ENCODE measurements at regions not wholly inside any gene's neighbourhood (a gene's known extent, or its start where the extent isn't known, plus 50 kb on each side); places are given as distances from the start of the nearest gene placed in this dataset.
"Not testable (repeated sequence)": the region's sequence is repeated elsewhere in the genome, so short reads cannot be mapped to it uniquely, and the experiment has no call there.

- Mint-ChIP-seq H3K4me1 (peaks cover 0 to 5% (median 0%) of the 10 kb centered on the region in 7 donors), H3K4me3 (no peak overlapping the region), H3K27ac (no peak overlapping the region), H3K27me3 (peaks cover 0 to 6% (median 0%) of the 10 kb centered on the region in 5 donors), H3K9me3 (peaks cover 0 to 4% (median 0%) of the 10 kb centered on the region in 11 donors), H3K36me3 (peaks cover 0 to 3% (median 0%) of the 10 kb centered on the region in 5 donors)
- POLR2A ChIA-PET, result no interaction called here
- Histone ChIP-seq H3K9me3 (ENCODE audit: control insufficient read depth in 2 of 3, low read length in 3 of 3) (no peaks in the 10 kb centered on the region), H3K36me3 (ENCODE audit: control insufficient read depth in 2 of 3, insufficient read depth in 3 of 3, low read length in 3 of 3) (no peaks in the 10 kb centered on the region), H3K27me3 (ENCODE audit: control insufficient read depth in 2 of 2, insufficient read depth in 2 of 2, low read length in 2 of 2) (no peaks in the 10 kb centered on the region), H3K27ac (ENCODE audit: low read depth, low read length) (no peak overlapping the region), H3K4me3 (ENCODE audit: low read length) (no peak overlapping the region), H3K4me1 (ENCODE audit: control insufficient read depth in 2 of 2, insufficient read depth in 2 of 2, low read length in 2 of 2) (no peaks in the 10 kb centered on the region)
- DNase-seq (no peak), ATAC-seq (no peak)
- CTCF ChIA-PET, result no interaction called here
- intact Hi-C loops (cut with micrococcal nuclease), result no loop called here
These were observed 106.3 kb upstream of the DLG1 start for GRCh38 chr3:197404754-197405153.

DNA sequence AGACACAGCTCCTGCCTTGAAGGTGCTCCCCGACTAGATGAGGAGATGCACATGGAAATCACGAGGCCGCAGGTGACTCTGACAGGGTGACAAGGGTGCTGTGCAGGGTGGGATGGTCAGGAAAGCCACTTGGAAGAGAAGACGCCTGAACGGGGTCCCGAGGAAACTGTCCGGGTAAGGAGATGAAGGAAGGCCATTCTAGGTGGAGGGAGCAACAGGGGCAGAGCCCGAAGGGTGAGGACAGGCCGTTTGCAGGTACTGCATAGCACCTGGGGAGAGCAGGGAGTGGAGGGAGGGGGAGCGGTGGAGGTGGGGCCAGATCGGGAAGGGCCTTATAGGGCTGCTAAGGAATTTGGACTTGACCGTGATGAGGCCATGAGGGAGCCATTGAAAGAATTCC, 105.6 kb upstream of the DLG1 start:
- no peak overlapping the region for H3K27ac Mint-ChIP-seq
- CTCF ChIA-PET, result no interaction called here

GRCh38 chr3:197402401-197402800, 104.0 kb upstream of the DLG1 start:
- H3K4me1 Mint-ChIP-seq; H3K9me3 Mint-ChIP-seq; DNase-seq; CTCF ChIA-PET; H3K4me3 ChIP-seq (ENCODE audit: low read length); H3K36me3 ChIP-seq (ENCODE audit: control insufficient read depth in 2 of 3, insufficient read depth in 3 of 3, low read length in 3 of 3); intact Hi-C loops (cut with micrococcal nuclease); H3K4me3 Mint-ChIP-seq; H3K27ac ChIP-seq (ENCODE audit: low read depth, low read length); H3K27me3 ChIP-seq (ENCODE audit: control insufficient read depth in 2 of 2, insufficient read depth in 2 of 2, low read length in 2 of 2); H3K9me3 ChIP-seq (ENCODE audit: control insufficient read depth in 2 of 3, low read length in 3 of 3); H3K27ac Mint-ChIP-seq; H3K27me3 Mint-ChIP-seq; ATAC-seq; H3K4me1 ChIP-seq (ENCODE audit: control insufficient read depth in 2 of 2, insufficient read depth in 2 of 2, low read length in 2 of 2); POLR2A ChIA-PET; H3K36me3 Mint-ChIP-seq: not testable (repeated sequence)

More for the DNA sequence above, 105.6 kb upstream of the DLG1 start:
- POLR2A ChIA-PET, result no interaction called here
- no peaks in the 10 kb centered on the region for H3K9me3 ChIP-seq (ENCODE audit: control insufficient read depth in 2 of 3, low read length in 3 of 3)
- Mint-ChIP-seq H3K27me3 (peaks cover 0 to 6% (median 0%) of the 10 kb centered on the region in 5 donors), H3K36me3 (peaks cover 0 to 3% (median 0%) of the 10 kb centered on the region in 5 donors), H3K4me1 (peaks cover 0 to 5% (median 0%) of the 10 kb centered on the region in 7 donors), H3K4me3 (no peak overlapping the region), H3K9me3 (no peaks in the 10 kb centered on the region)
- no peaks in the 10 kb centered on the region for H3K27me3 ChIP-seq (ENCODE audit: control insufficient read depth in 2 of 2, insufficient read depth in 2 of 2, low read length in 2 of 2)
- H3K36me3 ChIP-seq (ENCODE audit: control insufficient read depth in 2 of 3, insufficient read depth in 3 of 3, low read length in 3 of 3), result no peaks in the 10 kb centered on the region
- H3K4me3 ChIP-seq (ENCODE audit: low read length), result no peak overlapping the region
- H3K27ac ChIP-seq (ENCODE audit: low read depth, low read length), result no peak overlapping the region
- no peaks in the 10 kb centered on the region for H3K4me1 ChIP-seq (ENCODE audit: control insufficient read depth in 2 of 2, insufficient read depth in 2 of 2, low read length in 2 of 2)
- DNase-seq (no peak), ATAC-seq (no peak)
- intact Hi-C loops (cut with micrococcal nuclease), result no loop called here

GRCh38 chr3:197399486-197399885, 101.1 kb upstream of the DLG1 start:
- no peak for ATAC-seq
- Histone ChIP-seq H3K36me3 (ENCODE audit: control insufficient read depth in 2 of 3, insufficient read depth in 3 of 3, low read length in 3 of 3) (no peaks in the 10 kb centered on the region), H3K27me3 (ENCODE audit: control insufficient read depth in 2 of 2, insufficient read depth in 2 of 2, low read length in 2 of 2) (no peaks in the 10 kb centered on the region), H3K27ac (ENCODE audit: low read depth, low read length) (no peak overlapping the region), H3K4me1 (ENCODE audit: control insufficient read depth in 2 of 2, insufficient read depth in 2 of 2, low read length in 2 of 2) (no peaks in the 10 kb centered on the region), H3K4me3 (ENCODE audit: low read length) (no peak overlapping the region), H3K9me3 (ENCODE audit: control insufficient read depth in 2 of 3, low read length in 3 of 3) (no peaks in the 10 kb centered on the region)
- ChIA-PET CTCF (no interaction called here), POLR2A (no interaction called here)
- peaks cover 0 to 6% (median 4%) of the 10 kb centered on the region in 5 donors for H3K27me3 Mint-ChIP-seq
- no peaks in the 10 kb centered on the region for H3K36me3 Mint-ChIP-seq
- no peak overlapping the region for H3K4me3 Mint-ChIP-seq
- intact Hi-C loops (cut with micrococcal nuclease), result no loop called here
- no peak overlapping the region for H3K27ac Mint-ChIP-seq
- H3K9me3 Mint-ChIP-seq, result no peaks in the 10 kb centered on the region
- no peak for DNase-seq
- peaks cover 0 to 9% (median 0%) of the 10 kb centered on the region in 7 donors for H3K4me1 Mint-ChIP-seq

DNA sequence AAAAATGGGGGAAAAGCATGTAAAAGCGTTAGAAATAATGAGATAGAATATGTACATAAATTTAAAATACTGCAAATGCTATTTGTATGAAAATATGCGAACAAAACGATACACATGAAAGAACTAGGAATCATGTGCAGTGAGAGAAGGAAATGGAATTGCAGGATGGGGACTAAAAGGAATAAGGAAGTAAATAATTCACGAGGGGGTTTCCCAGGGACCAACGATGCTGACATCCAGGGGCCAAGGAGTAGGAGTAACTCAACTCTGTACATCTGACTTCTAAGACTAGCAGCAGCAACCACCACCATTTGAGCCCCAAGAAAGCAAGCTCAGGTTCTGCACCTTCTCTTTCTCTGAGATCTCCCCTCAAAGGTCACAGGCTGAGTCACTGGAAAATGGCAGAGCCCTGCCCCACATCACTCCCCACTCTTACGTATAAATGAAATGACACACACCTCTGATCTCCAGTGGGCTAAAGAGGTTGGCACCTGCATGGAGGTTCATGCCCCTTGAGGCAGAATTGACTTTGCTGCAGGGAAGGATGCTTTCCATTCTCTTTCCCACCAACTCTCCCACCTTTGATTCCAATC, 100.0 kb upstream of the DLG1 start:
- no peaks in the 10 kb centered on the region for H3K4me1 ChIP-seq (ENCODE audit: control insufficient read depth in 2 of 2, insufficient read depth in 2 of 2, low read length in 2 of 2)
- Mint-ChIP-seq H3K9me3 (no peaks in the 10 kb centered on the region), H3K4me3 (no peak overlapping the region), H3K4me1 (peaks cover 0 to 18% (median 0%) of the 10 kb centered on the region in 7 donors), H3K27me3 (peaks cover 0 to 14% (median 5%) of the 10 kb centered on the region in 5 donors), H3K27ac (no peak overlapping the region), H3K36me3 (peaks cover 0 to 3% (median 1%) of the 10 kb centered on the region in 5 donors)
- H3K36me3 ChIP-seq (ENCODE audit: control insufficient read depth in 2 of 3, insufficient read depth in 3 of 3, low read length in 3 of 3), result no peaks in the 10 kb centered on the region
- DNase-seq (no peak), ATAC-seq (no peak)
- H3K27ac ChIP-seq (ENCODE audit: low read depth, low read length), result no peak overlapping the region
- no peak overlapping the region for H3K4me3 ChIP-seq (ENCODE audit: low read length)
- ChIA-PET POLR2A (no interaction called here), CTCF (no interaction called here)
- intact Hi-C loops (cut with micrococcal nuclease), result no loop called here
- H3K9me3 ChIP-seq (ENCODE audit: control insufficient read depth in 2 of 3, low read length in 3 of 3), result no peaks in the 10 kb centered on the region
- no peaks in the 10 kb centered on the region for H3K27me3 ChIP-seq (ENCODE audit: control insufficient read depth in 2 of 2, insufficient read depth in 2 of 2, low read length in 2 of 2)

GRCh38 chr3:197397838-197398237, 99.4 kb upstream of the DLG1 start:
- Mint-ChIP-seq H3K4me3 (no peak overlapping the region), H3K9me3 (no peaks in the 10 kb centered on the region), H3K36me3 (peaks cover 0 to 3% (median 1%) of the 10 kb centered on the region in 5 donors), H3K27me3 (peaks cover 0 to 18% (median 6%) of the 10 kb centered on the region in 5 donors), H3K4me1 (peaks cover 0 to 20% (median 0%) of the 10 kb centered on the region in 7 donors), H3K27ac (no peak overlapping the region)
- Histone ChIP-seq H3K9me3 (ENCODE audit: control insufficient read depth in 2 of 3, low read length in 3 of 3) (no peaks in the 10 kb centered on the region), H3K4me1 (ENCODE audit: control insufficient read depth in 2 of 2, insufficient read depth in 2 of 2, low read length in 2 of 2) (no peaks in the 10 kb centered on the region), H3K36me3 (ENCODE audit: control insufficient read depth in 2 of 3, insufficient read depth in 3 of 3, low read length in 3 of 3) (no peaks in the 10 kb centered on the region), H3K27me3 (ENCODE audit: control insufficient read depth in 2 of 2, insufficient read depth in 2 of 2, low read length in 2 of 2) (no peaks in the 10 kb centered on the region), H3K4me3 (ENCODE audit: low read length) (no peak overlapping the region), H3K27ac (ENCODE audit: low read depth, low read length) (no peak overlapping the region)
- no peak for ATAC-seq
- DNase-seq, result no peak
- intact Hi-C loops (cut with micrococcal nuclease), result no loop called here
- CTCF ChIA-PET, result no interaction called here
- POLR2A ChIA-PET, result no interaction called here
